ENCODE measurements at regions not wholly inside any gene's neighbourhood (a gene's known extent, or its start where the extent isn't known, plus 50 kb on each side); places are given as distances from the start of the nearest gene placed in this dataset.

GRCh38 chr4:176906709-176907108 lies 114.0 kb upstream of the VEGFC start:
- ChIA-PET CTCF (no interaction called here), POLR2A (no interaction called here)
- Histone ChIP-seq H3K4me3 (ENCODE audit: low read depth, low read length) (no peak overlapping the region), H3K9me3 (no peaks in the 10 kb centered on the region), H3K36me3 (ENCODE audit: control insufficient read depth, insufficient read depth, low read length) (no peaks in the 10 kb centered on the region), H3K27me3 (replicated peaks; ENCODE audit: control insufficient read depth, insufficient read depth, low read length) (no peaks in the 10 kb centered on the region), H3K4me1 (no peaks in the 10 kb centered on the region)
- TF ChIP-seq, protein P1, sequence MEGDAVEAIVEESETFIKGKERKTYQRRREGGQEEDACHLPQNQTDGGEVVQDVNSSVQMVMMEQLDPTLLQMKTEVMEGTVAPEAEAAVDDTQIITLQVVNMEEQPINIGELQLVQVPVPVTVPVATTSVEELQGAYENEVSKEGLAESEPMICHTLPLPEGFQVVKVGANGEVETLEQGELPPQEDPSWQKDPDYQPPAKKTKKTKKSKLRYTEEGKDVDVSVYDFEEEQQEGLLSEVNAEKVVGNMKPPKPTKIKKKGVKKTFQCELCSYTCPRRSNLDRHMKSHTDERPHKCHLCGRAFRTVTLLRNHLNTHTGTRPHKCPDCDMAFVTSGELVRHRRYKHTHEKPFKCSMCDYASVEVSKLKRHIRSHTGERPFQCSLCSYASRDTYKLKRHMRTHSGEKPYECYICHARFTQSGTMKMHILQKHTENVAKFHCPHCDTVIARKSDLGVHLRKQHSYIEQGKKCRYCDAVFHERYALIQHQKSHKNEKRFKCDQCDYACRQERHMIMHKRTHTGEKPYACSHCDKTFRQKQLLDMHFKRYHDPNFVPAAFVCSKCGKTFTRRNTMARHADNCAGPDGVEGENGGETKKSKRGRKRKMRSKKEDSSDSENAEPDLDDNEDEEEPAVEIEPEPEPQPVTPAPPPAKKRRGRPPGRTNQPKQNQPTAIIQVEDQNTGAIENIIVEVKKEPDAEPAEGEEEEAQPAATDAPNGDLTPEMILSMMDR (IDR thresholded peaks at IDR 0.05; ENCODE audit: insufficient read depth in 1 of 2, low read depth in 1 of 2, low read length in 1 of 2, severe bottlenecking in 1 of 2, unreplicated experiment in 1 of 2): no peak
- Mint-ChIP-seq H3K4me1 (ENCODE audit: low read depth, unreplicated experiment) (no peaks in the 10 kb centered on the region), H3K9me3 (ENCODE audit: unreplicated experiment) (no peaks in the 10 kb centered on the region), H3K27ac (ENCODE audit: unreplicated experiment) (no peak overlapping the region), H3K36me3 (ENCODE audit: insufficient read depth, unreplicated experiment) (no peaks in the 10 kb centered on the region), H3K27me3 (ENCODE audit: insufficient read depth, unreplicated experiment) (no peaks in the 10 kb centered on the region), H3K4me3 (ENCODE audit: unreplicated experiment) (no peak overlapping the region)
- intact Hi-C loops (cut with micrococcal nuclease; ENCODE audit: unreplicated experiment): no loop called here
- no peak for DNase-seq
- no TSS peak for BruUV-seq (replicated peaks)

GRCh38 chr4:176910646-176911045 lies 117.9 kb upstream of the VEGFC start:
- no TSS peak for BruUV-seq (replicated peaks)
- intact Hi-C loops (cut with micrococcal nuclease; ENCODE audit: unreplicated experiment): no loop called here

DNA sequence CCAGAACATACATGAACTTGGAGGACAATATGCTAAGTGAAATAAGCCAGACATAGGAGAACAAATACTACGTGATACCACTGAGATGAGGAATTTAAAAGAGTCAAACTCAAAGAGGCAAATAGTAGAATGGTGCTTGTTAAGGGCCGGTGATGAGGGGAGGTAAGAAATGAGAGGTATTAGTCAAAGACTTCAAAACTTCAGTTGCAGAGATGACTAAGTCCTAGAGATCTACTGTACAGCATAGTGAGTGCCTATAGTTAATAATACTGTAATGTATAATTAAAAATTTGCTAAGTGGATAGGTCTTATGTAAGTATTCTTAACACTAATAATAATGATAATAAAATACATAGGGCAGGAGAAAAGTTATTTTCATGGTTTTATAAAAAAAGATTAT lies 126.9 kb upstream of the VEGFC start:
- H3K4me1 ChIP-seq: no peaks in the 10 kb centered on the region
- CTCF ChIA-PET: no interaction called here
- Mint-ChIP-seq H3K27ac (ENCODE audit: unreplicated experiment) (no peak overlapping the region), H3K4me1 (ENCODE audit: low read depth, unreplicated experiment) (no peaks in the 10 kb centered on the region), H3K4me3 (ENCODE audit: unreplicated experiment) (no peak overlapping the region), H3K9me3 (ENCODE audit: unreplicated experiment) (no peaks in the 10 kb centered on the region), H3K36me3 (ENCODE audit: insufficient read depth, unreplicated experiment) (no peaks in the 10 kb centered on the region), H3K27me3 (ENCODE audit: insufficient read depth, unreplicated experiment) (no peaks in the 10 kb centered on the region)
- H3K27me3 ChIP-seq (replicated peaks; ENCODE audit: control insufficient read depth, insufficient read depth, low read length): no peaks in the 10 kb centered on the region
- H3K4me3 ChIP-seq (ENCODE audit: low read depth, low read length): no peak overlapping the region
- no peak for DNase-seq
- no peaks in the 10 kb centered on the region for H3K9me3 ChIP-seq
- TF ChIP-seq, protein P1 (IDR thresholded peaks at IDR 0.05; ENCODE audit: insufficient read depth in 1 of 2, low read depth in 1 of 2, low read length in 1 of 2, severe bottlenecking in 1 of 2, unreplicated experiment in 1 of 2): no peak
- BruUV-seq (replicated peaks): no TSS peak
- intact Hi-C loops (cut with micrococcal nuclease; ENCODE audit: unreplicated experiment): no loop called here
- POLR2A ChIA-PET: no interaction called here
- H3K36me3 ChIP-seq (ENCODE audit: control insufficient read depth, insufficient read depth, low read length): no peaks in the 10 kb centered on the region

More at GRCh38 chr4:176910646-176911045, 117.9 kb upstream of the VEGFC start:
- no peak overlapping the region for H3K4me3 ChIP-seq (ENCODE audit: low read depth, low read length)
- Mint-ChIP-seq H3K27me3 (ENCODE audit: insufficient read depth, unreplicated experiment) (no peaks in the 10 kb centered on the region), H3K27ac (ENCODE audit: unreplicated experiment) (no peak overlapping the region), H3K4me3 (ENCODE audit: unreplicated experiment) (no peak overlapping the region), H3K36me3 (ENCODE audit: insufficient read depth, unreplicated experiment) (no peaks in the 10 kb centered on the region), H3K9me3 (ENCODE audit: unreplicated experiment) (peaks cover 16% of the 10 kb centered on the region), H3K4me1 (ENCODE audit: low read depth, unreplicated experiment) (no peaks in the 10 kb centered on the region)
- H3K27me3 ChIP-seq (replicated peaks; ENCODE audit: control insufficient read depth, insufficient read depth, low read length): no peaks in the 10 kb centered on the region
- H3K36me3 ChIP-seq (ENCODE audit: control insufficient read depth, insufficient read depth, low read length): no peaks in the 10 kb centered on the region
- no peak for DNase-seq
- no peaks in the 10 kb centered on the region for H3K9me3 ChIP-seq
- TF ChIP-seq, protein P1 (IDR thresholded peaks at IDR 0.05; ENCODE audit: insufficient read depth in 1 of 2, low read depth in 1 of 2, low read length in 1 of 2, severe bottlenecking in 1 of 2, unreplicated experiment in 1 of 2): no peak
- CTCF ChIA-PET: no interaction called here
- POLR2A ChIA-PET: no interaction called here
- H3K4me1 ChIP-seq: no peaks in the 10 kb centered on the region
